Lower leg skin (tissue), 3 donors: ENCODE measurements at regions not wholly inside any gene's neighbourhood (a gene's known extent, or its start where the extent isn't known, plus 50 kb on each side); places are given as distances from the start of the nearest gene placed in this dataset.

Experiments
- CTCF ChIP-seq, 3 donors: fragments of 450-650 bp; IDR thresholded peaks; one replicate each; pipeline ENCODE4 v1.5.1; 2016; ENCODE audit warnings: antibody characterized with exemption in 3 of 3, mild to moderate bottlenecking in 3 of 3, moderate library complexity in 2 of 3
- POLR2A ChIP-seq, 2 donors: fragments of 450-650 bp; IDR thresholded peaks; one replicate each; pipeline ENCODE4 v1.6.1; 2016 to 2017; ENCODE audit warnings: antibody characterized with exemption in 2 of 2, mild to moderate bottlenecking in 1 of 2, moderate library complexity in 1 of 2

- TF ChIP-seq POLR2A (IDR thresholded peaks at IDR 0.05) (no peak), CTCF (IDR thresholded peaks at IDR 0.05) (no peak)
These were observed 115.9 kb upstream of the IVNS1ABP start for GRCh38 chr1:185432948-185433347.
